Stomach (tissue), 4 donors: ENCODE measurements at regions not wholly inside any gene's neighbourhood (a gene's known extent, or its start where the extent isn't known, plus 50 kb on each side); places are given as distances from the start of the nearest gene placed in this dataset.

Source experiments
- EP300 ChIP-seq: sonication (generic); formaldehyde crosslinking; IDR thresholded peaks from one replicate; pipeline ENCODE4 v1.6.1; 2017; ENCODE audit warnings: antibody characterized with exemption
- POLR2A ChIP-seq, 4 donors: fragments of 450-650 bp; IDR thresholded peaks; one replicate each; pipeline ENCODE4 v1.6.1; 2016; ENCODE audit warnings: antibody characterized with exemption in 4 of 4, control low read depth in 2 of 4, mild to moderate bottlenecking in 1 of 4, moderate library complexity in 1 of 4
- POLR2AphosphoS5 ChIP-seq, 3 donors: sonication (generic); formaldehyde crosslinking; IDR thresholded peaks; one replicate each; pipeline ENCODE4 v1.6.1; 2016; ENCODE audit warnings: antibody characterized with exemption in 3 of 3
- TF ChIP-seq, protein P1 (sequence below), 7 experiments: fragments of 450-650 bp in 4 of 7; fragments of 200-600 bp in 3 of 7; sonication (generic) in 3 of 7; IDR thresholded peaks; one replicate each; pipeline ENCODE4 v1.5.1; 2016 to 2019; ENCODE audit warnings: antibody characterized with exemption in 7 of 7, control low read depth in 2 of 7, mild to moderate bottlenecking in 1 of 7

GRCh38 chr4:83171436-83172039 is 57.0 kb upstream of the PLAC8 start:
- TF ChIP-seq, protein P1, sequence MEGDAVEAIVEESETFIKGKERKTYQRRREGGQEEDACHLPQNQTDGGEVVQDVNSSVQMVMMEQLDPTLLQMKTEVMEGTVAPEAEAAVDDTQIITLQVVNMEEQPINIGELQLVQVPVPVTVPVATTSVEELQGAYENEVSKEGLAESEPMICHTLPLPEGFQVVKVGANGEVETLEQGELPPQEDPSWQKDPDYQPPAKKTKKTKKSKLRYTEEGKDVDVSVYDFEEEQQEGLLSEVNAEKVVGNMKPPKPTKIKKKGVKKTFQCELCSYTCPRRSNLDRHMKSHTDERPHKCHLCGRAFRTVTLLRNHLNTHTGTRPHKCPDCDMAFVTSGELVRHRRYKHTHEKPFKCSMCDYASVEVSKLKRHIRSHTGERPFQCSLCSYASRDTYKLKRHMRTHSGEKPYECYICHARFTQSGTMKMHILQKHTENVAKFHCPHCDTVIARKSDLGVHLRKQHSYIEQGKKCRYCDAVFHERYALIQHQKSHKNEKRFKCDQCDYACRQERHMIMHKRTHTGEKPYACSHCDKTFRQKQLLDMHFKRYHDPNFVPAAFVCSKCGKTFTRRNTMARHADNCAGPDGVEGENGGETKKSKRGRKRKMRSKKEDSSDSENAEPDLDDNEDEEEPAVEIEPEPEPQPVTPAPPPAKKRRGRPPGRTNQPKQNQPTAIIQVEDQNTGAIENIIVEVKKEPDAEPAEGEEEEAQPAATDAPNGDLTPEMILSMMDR (IDR thresholded peaks at IDR 0.05), result no peak
- no peak for TF ChIP-seq EP300
- no peak for TF ChIP-seq POLR2A (IDR thresholded peaks at IDR 0.05)
- TF ChIP-seq POLR2AphosphoS5 (IDR thresholded peaks at IDR 0.05), result no peak
